Left lung (tissue), 4 donors: ENCODE measurements at regions not wholly inside any gene's neighbourhood (a gene's known extent, or its start where the extent isn't known, plus 50 kb on each side); places are given as distances from the start of the nearest gene placed in this dataset.

Experiments
- ATAC-seq: fragments of 200-7000 bp; cut with Tn5 transposase; one replicate; pipeline ENCODE4 v1.9.1; 2020; ENCODE audit warnings: moderate library complexity
- DNase-seq, 4 donors: peaks; one replicate each; pipeline ENCODE4 v3.0.0-alpha.2; 2013 to 2020
- H3K27ac ChIP-seq, 2 donors: fragments of 200-600 bp; sonication (generic) in 1 of 2; one replicate each; pipeline versions ENCODE4 v1.5.0 to v1.8.0; 2020 to 2021
- H3K27me3 ChIP-seq, 2 donors: fragments of 200-600 bp; sonication (generic) in 1 of 2; one replicate each; pipeline versions ENCODE4 v1.5.0 to v1.8.0; 2020 to 2021
- H3K36me3 ChIP-seq, 2 donors: fragments of 200-600 bp; sonication (generic) in 1 of 2; one replicate each; pipeline versions ENCODE4 v1.5.0 to v1.8.0; 2020 to 2021
- H3K4me1 ChIP-seq, 2 donors: fragments of 200-600 bp; one replicate each; pipeline ENCODE4 v1.8.0; 2021
- H3K4me3 ChIP-seq, 2 donors: fragments of 200-600 bp; sonication (generic) in 1 of 2; one replicate each; pipeline versions ENCODE4 v1.5.0 to v1.8.0; 2020 to 2021; ENCODE audit warnings: mild to moderate bottlenecking in 1 of 2
- H3K9me3 ChIP-seq, 2 donors: fragments of 200-600 bp; sonication (generic) in 1 of 2; one replicate each; pipeline versions ENCODE4 v1.5.0 to v1.8.0; 2020 to 2021
- intact Hi-C, 2 donors: fragments of 100-400 bp; cut with DNase I; formaldehyde crosslinking; loops; one replicate each; pipeline versions ENCODE4 v1.11.2 to v1.14.2; 2022
- TF ChIP-seq, protein P1 (sequence below), 2 donors: fragments of 200-600 bp; sonication (generic) in 1 of 2; IDR thresholded peaks; one replicate each; pipeline versions ENCODE4 v1.5.0 to v1.8.0; 2021; ENCODE audit warnings: antibody characterized with exemption in 2 of 2
- donor health status: DM: no; HTN: yes; CAD: no.
- donor health status: DM: no; HTN: no; CAD: no.

DNA sequence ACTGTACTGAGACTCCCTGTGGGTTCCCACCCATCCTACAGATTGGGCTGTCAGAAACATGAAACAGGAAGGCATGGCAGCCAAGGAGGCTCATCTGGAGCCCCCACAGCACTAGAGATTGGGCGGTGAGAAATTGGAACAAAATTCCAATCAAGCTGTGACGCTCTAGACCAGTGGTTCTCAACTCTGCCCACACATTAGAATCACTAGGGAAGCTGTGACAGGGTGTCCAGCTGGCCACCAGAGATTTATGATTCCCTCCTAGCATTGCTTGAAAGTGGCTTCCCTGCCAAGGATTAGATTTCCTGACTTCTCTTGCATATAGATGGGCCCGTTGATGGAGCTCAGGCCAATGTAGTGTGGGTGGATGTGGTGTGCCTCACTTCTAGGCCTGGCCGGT is 187.5 kb upstream of the ZC3H12A start:
- TF ChIP-seq, protein P1, sequence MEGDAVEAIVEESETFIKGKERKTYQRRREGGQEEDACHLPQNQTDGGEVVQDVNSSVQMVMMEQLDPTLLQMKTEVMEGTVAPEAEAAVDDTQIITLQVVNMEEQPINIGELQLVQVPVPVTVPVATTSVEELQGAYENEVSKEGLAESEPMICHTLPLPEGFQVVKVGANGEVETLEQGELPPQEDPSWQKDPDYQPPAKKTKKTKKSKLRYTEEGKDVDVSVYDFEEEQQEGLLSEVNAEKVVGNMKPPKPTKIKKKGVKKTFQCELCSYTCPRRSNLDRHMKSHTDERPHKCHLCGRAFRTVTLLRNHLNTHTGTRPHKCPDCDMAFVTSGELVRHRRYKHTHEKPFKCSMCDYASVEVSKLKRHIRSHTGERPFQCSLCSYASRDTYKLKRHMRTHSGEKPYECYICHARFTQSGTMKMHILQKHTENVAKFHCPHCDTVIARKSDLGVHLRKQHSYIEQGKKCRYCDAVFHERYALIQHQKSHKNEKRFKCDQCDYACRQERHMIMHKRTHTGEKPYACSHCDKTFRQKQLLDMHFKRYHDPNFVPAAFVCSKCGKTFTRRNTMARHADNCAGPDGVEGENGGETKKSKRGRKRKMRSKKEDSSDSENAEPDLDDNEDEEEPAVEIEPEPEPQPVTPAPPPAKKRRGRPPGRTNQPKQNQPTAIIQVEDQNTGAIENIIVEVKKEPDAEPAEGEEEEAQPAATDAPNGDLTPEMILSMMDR (IDR thresholded peaks at IDR 0.05): no peak
- H3K36me3 ChIP-seq: no peaks in the 10 kb centered on the region
- ATAC-seq: no peak
- H3K27ac ChIP-seq: no peak overlapping the region
- H3K4me1 ChIP-seq: no peaks in the 10 kb centered on the region
- no peak for DNase-seq
- H3K9me3 ChIP-seq: no peaks in the 10 kb centered on the region
- H3K4me3 ChIP-seq: no peak overlapping the region
- peaks cover 0 to 16% of the 10 kb centered on the region in 2 donors for H3K27me3 ChIP-seq
- intact Hi-C loops: no loop called here

DNA sequence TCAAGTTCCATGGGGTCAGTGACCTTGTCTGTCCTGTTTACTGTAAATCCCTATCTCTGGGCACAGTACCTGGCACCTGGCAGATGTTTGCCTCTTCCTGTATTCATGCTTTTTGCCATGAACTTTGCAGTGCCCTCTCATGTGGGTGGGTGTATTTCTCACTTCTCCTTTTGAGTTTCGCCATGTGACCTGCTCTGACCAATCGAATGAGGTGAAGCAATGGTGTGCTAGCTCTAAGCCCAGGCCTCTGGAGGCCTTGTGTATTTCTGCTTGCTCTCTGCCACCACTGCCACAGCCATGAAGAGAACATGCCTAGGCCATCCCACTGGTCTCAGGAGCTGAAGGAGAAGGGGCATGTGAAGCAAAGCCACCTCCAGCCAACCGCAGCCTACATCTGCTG is 185.5 kb upstream of the ZC3H12A start:
- Histone ChIP-seq H3K4me3 (no peak overlapping the region), H3K27me3 (peaks cover 0 to 24% of the 10 kb centered on the region in 2 donors), H3K36me3 (no peaks in the 10 kb centered on the region), H3K27ac (no peak overlapping the region), H3K4me1 (no peaks in the 10 kb centered on the region), H3K9me3 (no peaks in the 10 kb centered on the region)
- no peak for DNase-seq
- TF ChIP-seq, protein P1 (IDR thresholded peaks at IDR 0.05): no peak
- intact Hi-C loops: no loop called here
- peak; percentile 27 for ATAC-seq

DNA sequence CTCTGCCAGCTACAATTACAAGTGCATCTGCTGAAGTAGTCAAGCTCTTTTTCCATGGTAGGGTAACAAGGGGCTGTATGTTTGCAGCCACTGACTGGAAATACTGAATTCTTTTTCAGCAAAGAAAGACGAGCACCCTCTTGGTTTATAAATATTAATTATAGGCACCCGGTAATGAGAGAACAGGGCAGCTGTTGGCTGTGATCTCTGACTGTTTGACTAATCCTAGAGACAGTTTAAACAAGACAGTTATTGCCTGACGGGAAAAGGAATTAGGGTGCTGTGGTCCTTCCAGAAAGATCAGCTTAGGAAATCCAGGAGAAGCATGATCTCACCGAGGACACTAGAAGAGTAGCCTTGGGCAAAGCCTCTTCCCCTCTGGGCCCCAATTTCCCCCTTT is 183.7 kb upstream of the ZC3H12A start:
- intact Hi-C loops: no loop called here
- TF ChIP-seq, protein P1 (IDR thresholded peaks at IDR 0.05): no peak
- no peak for ATAC-seq

DNA sequence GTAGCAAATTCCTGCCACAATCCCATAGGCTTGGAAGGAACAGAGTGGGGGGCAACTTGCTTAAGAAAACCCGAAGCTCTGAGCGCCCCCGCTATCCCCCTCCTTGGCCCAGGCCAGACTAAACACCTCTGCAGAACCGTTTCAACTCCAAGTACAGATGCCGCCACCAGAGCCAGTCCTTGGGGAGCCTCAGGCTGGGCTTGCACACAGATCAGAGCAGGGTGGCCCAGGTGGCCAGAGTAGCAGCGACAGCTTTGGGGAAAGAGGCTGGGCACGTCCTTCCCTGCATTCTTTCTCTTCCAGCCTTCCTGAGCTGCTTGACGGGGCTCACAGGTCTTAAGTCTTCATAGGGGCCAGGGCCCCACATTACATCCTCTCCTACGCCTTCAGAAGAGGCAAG is 181.6 kb upstream of the ZC3H12A start:
- no peak for DNase-seq
- peaks cover 0 to 60% of the 10 kb centered on the region in 2 donors for H3K27me3 ChIP-seq
- H3K9me3 ChIP-seq: no peaks in the 10 kb centered on the region
- TF ChIP-seq, protein P1 (IDR thresholded peaks at IDR 0.05): no peak
- no peak for ATAC-seq
- no peak overlapping the region for H3K4me3 ChIP-seq
- no peak overlapping the region for H3K27ac ChIP-seq
- intact Hi-C loops: no loop called here
- H3K36me3 ChIP-seq: no peaks in the 10 kb centered on the region
- H3K4me1 ChIP-seq: no peaks in the 10 kb centered on the region

More for the DNA sequence above, 183.7 kb upstream of the ZC3H12A start:
- DNase-seq: no peak
- no peaks in the 10 kb centered on the region for H3K9me3 ChIP-seq
- peaks cover 0 to 42% of the 10 kb centered on the region in 2 donors for H3K27me3 ChIP-seq
- H3K27ac ChIP-seq: no peak overlapping the region
- no peaks in the 10 kb centered on the region for H3K36me3 ChIP-seq
- H3K4me3 ChIP-seq: no peak overlapping the region
- no peaks in the 10 kb centered on the region for H3K4me1 ChIP-seq

DNA sequence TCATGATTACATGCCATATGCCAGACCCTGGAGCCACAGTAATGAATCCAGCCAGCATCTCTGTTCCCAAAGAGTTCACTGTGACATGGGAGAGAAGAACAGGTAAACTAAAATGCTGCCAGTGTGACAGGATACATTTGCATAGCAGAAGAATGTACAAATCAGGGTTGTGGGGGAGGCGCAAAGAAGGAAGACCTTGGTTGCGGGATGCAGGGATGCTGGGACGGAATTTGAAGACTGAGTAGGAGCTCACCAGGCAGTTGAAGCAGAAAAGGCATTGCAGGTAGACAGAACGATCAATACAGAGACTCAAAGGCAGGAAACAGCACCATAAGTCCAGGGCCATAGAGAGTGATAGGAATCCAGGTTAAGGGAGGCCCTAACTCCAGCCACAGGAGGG is 180.3 kb upstream of the ZC3H12A start:
- TF ChIP-seq, protein P1 (IDR thresholded peaks at IDR 0.05): no peak

More for the DNA sequence above, 180.3 kb upstream of the ZC3H12A start:
- DNase-seq (no peak), ATAC-seq (no peak)
- Histone ChIP-seq H3K27ac (no peak overlapping the region), H3K9me3 (no peaks in the 10 kb centered on the region), H3K36me3 (no peaks in the 10 kb centered on the region), H3K27me3 (peaks cover 0 to 73% of the 10 kb centered on the region in 2 donors), H3K4me3 (no peak overlapping the region), H3K4me1 (no peaks in the 10 kb centered on the region)
- intact Hi-C loops: no loop called here
